ENCODE measurements at regions not wholly inside any gene's neighbourhood (a gene's known extent, or its start where the extent isn't known, plus 50 kb on each side); places are given as distances from the start of the nearest gene placed in this dataset.

DNA sequence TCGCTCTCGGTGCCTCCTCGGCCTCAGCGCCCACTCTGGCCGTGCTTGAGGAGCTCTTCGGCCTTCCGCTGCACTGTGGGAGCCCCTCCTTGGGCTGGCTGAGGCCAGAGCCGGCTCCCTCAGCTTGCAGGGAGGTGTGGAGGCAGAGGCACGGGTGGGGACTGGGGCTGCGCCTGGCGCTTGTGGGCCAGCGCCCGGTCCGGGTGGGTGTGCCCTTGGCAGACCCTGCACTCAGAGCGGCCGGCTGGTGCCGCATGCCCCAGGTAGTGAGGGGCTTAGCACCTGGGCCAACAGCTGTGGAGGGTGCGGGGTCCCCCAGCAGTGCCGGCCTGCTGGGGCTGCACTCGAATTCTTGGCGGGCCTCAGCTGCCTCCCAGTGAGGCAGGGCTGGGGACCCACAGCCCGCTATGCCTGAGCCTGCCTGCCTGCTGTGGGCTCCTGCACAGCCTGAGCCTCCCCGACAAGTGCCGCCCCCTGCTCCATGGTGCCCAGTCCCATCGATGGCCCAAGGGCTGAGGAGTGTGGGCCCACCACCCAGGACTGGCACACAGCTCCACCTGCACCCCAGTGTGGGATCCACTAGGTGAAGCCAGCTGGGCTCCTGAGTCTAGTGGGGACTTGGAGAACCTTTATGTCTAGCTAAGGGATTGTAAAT, 2085.2 kb upstream of the ACO1 start:
- H3K9me3 ChIP-seq = no peaks in the 10 kb centered on the region; the same call in 1 of the 2 replicates
- H3K27me3 ChIP-seq = no peaks in the 10 kb centered on the region
- TF ChIP-seq, protein P1, sequence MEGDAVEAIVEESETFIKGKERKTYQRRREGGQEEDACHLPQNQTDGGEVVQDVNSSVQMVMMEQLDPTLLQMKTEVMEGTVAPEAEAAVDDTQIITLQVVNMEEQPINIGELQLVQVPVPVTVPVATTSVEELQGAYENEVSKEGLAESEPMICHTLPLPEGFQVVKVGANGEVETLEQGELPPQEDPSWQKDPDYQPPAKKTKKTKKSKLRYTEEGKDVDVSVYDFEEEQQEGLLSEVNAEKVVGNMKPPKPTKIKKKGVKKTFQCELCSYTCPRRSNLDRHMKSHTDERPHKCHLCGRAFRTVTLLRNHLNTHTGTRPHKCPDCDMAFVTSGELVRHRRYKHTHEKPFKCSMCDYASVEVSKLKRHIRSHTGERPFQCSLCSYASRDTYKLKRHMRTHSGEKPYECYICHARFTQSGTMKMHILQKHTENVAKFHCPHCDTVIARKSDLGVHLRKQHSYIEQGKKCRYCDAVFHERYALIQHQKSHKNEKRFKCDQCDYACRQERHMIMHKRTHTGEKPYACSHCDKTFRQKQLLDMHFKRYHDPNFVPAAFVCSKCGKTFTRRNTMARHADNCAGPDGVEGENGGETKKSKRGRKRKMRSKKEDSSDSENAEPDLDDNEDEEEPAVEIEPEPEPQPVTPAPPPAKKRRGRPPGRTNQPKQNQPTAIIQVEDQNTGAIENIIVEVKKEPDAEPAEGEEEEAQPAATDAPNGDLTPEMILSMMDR (IDR thresholded peaks at IDR 0.05; ENCODE audit: low read depth, low read length) = no peak
- H3K4me1 ChIP-seq = no peaks in the 10 kb centered on the region
- H3K36me3 ChIP-seq = no peaks in the 10 kb centered on the region
- DNase-seq = no peak
- no peak overlapping the region for H3K4me3 ChIP-seq (ENCODE audit: low read depth, low read length)

DNA sequence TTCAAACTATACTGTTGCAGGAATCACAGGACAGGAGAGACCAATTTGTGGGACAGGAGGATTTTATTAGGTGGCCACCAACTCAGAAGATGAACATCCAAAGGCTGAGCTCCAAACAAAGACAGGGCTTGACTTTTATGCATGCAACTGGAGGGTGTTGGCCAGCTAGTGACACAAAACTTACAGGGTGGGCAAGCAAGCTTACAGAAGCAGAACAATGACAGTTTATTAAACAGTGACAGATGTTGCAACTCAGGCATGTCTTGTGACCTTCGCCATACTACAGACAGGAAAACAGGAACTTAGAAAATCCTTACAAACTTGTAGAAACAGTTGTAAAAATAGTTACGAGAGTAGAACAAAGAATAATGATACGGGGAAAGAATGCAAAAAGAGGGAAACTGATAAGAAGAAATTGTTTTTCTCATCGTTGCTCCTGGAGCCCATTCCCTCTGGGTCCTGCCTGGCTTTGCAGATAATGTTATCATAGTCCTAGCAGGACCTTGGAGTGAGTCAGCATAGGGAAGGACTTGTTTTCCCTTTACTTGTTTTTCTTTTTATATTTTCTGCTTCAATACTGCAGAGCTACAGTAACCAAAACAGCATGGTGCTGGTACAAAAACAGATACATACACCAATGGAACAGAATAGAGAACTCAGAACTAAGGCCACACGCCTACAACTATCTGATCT, 2083.0 kb upstream of the ACO1 start:
- TF ChIP-seq, protein P1 (IDR thresholded peaks at IDR 0.05; ENCODE audit: low read depth, low read length) = no peak
- H3K36me3 ChIP-seq = no peaks in the 10 kb centered on the region
- H3K9me3 ChIP-seq = no peaks in the 10 kb centered on the region; the same call in 1 of the 2 replicates
- no peaks in the 10 kb centered on the region for H3K4me1 ChIP-seq
- no peaks in the 10 kb centered on the region for H3K27me3 ChIP-seq
- DNase-seq = no peak
- H3K4me3 ChIP-seq (ENCODE audit: low read depth, low read length) = no peak overlapping the region

DNA sequence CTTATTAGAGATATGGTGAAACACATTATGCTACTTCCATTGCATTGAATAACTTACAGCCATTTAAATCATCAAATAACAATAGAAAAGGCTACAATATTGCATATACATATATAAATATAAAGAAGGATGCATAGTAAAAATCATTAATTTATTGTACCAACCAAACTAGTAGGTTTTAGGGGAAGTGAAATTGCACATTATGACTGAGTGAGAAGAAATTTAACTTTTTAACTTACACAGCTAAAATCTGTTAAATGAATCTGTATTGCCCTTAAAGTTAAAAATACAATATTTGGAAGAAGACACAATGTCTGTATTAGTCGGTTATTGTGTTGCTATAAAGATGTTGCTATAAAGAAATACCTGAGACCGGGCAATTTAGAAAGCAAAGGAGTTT, 2073.7 kb upstream of the ACO1 start:
- H3K9me3 ChIP-seq = no peaks in the 10 kb centered on the region
- no peaks in the 10 kb centered on the region for H3K4me1 ChIP-seq
- H3K27me3 ChIP-seq = no peaks in the 10 kb centered on the region
- H3K4me3 ChIP-seq (ENCODE audit: low read depth, low read length) = no peak overlapping the region
- DNase-seq = no peak
- TF ChIP-seq, protein P1 (IDR thresholded peaks at IDR 0.05; ENCODE audit: low read depth, low read length) = no peak
- H3K36me3 ChIP-seq = no peaks in the 10 kb centered on the region

DNA sequence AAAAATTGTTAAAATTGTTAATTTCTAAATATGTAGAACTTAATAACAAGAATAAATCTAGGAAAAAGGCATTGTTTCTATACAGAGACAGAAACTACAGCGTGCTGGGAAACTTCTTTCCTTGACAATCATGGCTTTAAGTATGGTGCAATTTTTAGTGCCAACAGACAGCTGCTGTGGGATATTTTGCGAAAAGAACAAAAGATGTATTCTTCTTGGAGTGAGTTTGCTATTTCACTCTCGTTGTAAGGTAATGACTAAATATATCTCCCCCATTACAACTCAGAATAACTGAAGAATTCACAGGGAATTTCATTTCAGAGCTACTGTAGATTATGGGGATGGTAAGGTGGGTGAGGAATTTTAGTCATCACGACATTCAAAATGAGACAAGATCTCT, 2055.0 kb upstream of the ACO1 start:
- DNase-seq = no peak
- TF ChIP-seq, protein P1 (IDR thresholded peaks at IDR 0.05; ENCODE audit: low read depth, low read length) = no peak
- no peaks in the 10 kb centered on the region for H3K4me1 ChIP-seq

DNA sequence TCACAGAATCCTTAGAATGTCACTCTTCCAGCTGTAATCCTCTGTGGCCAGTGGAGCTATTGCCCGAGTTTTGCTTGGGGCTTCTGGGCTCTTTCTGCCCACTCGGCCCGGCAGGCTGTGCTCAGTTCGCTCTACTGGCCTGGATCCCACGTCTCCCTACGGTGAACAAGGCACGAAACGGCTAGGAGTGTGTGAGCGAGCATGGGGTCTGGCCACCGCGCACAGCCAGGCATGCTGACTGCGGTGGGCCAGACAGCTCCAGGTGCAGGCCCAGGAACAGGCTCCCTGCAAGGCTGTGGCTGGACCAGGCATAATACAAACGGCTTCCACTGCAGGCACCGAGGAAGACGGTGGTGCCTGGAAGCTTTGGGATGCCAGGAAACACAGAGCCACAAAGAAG, 2035.5 kb upstream of the ACO1 start:
- no peak overlapping the region for H3K4me3 ChIP-seq (ENCODE audit: low read depth, low read length)
- TF ChIP-seq, protein P1 (IDR thresholded peaks at IDR 0.05; ENCODE audit: low read depth, low read length) = no peak

More for the DNA sequence above, 2055.0 kb upstream of the ACO1 start:
- no peak overlapping the region for H3K4me3 ChIP-seq (ENCODE audit: low read depth, low read length)
- H3K36me3 ChIP-seq = no peaks in the 10 kb centered on the region
- H3K9me3 ChIP-seq = no peaks in the 10 kb centered on the region
- no peaks in the 10 kb centered on the region for H3K27me3 ChIP-seq

More for the DNA sequence above, 2035.5 kb upstream of the ACO1 start:
- Histone ChIP-seq H3K36me3 (no peaks in the 10 kb centered on the region), H3K27me3 (no peaks in the 10 kb centered on the region), H3K4me1 (no peaks in the 10 kb centered on the region), H3K9me3 (no peaks in the 10 kb centered on the region)
- no peak for DNase-seq
